H1 (cell line): ENCODE measurements at regions not wholly inside any gene's neighbourhood (a gene's known extent, or its start where the extent isn't known, plus 50 kb on each side); places are given as distances from the start of the nearest gene placed in this dataset.

ENCODE experiments used
- ASH2L ChIP-seq: fragments of 200-600, 300-600 bp; sonication (generic); IDR thresholded peaks from one replicate; pipeline ENCODE4 v1.7.1; 2017; ENCODE audit warnings: low read length
- CREB1 ChIP-seq: IDR thresholded peaks from 2 replicates; pipeline ENCODE4 v1.6.1; 2012; ENCODE audit warnings: inconsistent platforms
- CTCF ChIP-seq, 3 experiments: IDR thresholded peaks; 1 replicate in 2 of 3; 2 replicates in 1 of 3; pipeline versions ENCODE4 v1.5.1 to v1.6.1; 2011; ENCODE audit warnings: low read length in 3 of 3, mild to moderate bottlenecking in 3 of 3, inconsistent platforms in 2 of 3, low read depth in 1 of 3, moderate library complexity in 1 of 3; ENCODE audit not compliant: insufficient read depth in 1 of 3; ENCODE audit errors: control extremely low read depth in 1 of 3
- EZH2 ChIP-seq: fragments of 200-600 bp; sonication (generic); IDR thresholded peaks from 2 replicates; pipeline ENCODE4 v1.7.1; 2012; ENCODE audit warnings: low read depth, mild to moderate bottlenecking, moderate library complexity, low read length, inconsistent platforms; ENCODE audit not compliant: severe bottlenecking
- JUN ChIP-seq: IDR thresholded peaks from 2 replicates; pipeline ENCODE4 v1.6.1; 2011; ENCODE audit warnings: low read depth, mild to moderate bottlenecking, improper control_type of control experiment, low read length
- POLR2A ChIP-seq, 2 experiments: IDR thresholded peaks; 1 replicate in 1 of 2; 2 replicates in 1 of 2; pipeline ENCODE4 v1.6.1; 2011; ENCODE audit warnings: low read depth in 2 of 2, low read length in 2 of 2, mild to moderate bottlenecking in 2 of 2; ENCODE audit errors: control extremely low read depth in 1 of 2
- POLR2AphosphoS5 ChIP-seq: IDR thresholded peaks from 2 replicates; pipeline ENCODE4 v1.6.1; 2011; ENCODE audit warnings: low read depth, low read length
- RAD21 ChIP-seq, 2 experiments: IDR thresholded peaks in 1 of 2; conservative IDR thresholded peaks in 1 of 2; 2 replicates each; pipeline ENCODE4 v1.6.1; 2011; ENCODE audit warnings: low read depth in 2 of 2, low read length in 2 of 2, improper control_type of control experiment in 1 of 2, inconsistent platforms in 1 of 2, mild to moderate bottlenecking in 1 of 2, moderate library complexity in 1 of 2
- SP1 ChIP-seq: IDR thresholded peaks from 2 replicates; pipeline ENCODE4 v1.6.1; 2011; ENCODE audit warnings: low read depth, low read length
- SRF ChIP-seq: IDR thresholded peaks from 2 replicates; pipeline ENCODE4 v1.6.1; 2011; ENCODE audit warnings: mild to moderate bottlenecking, low read depth, low read length, moderate library complexity
- USF2 ChIP-seq: IDR thresholded peaks from 2 replicates; pipeline ENCODE4 v1.6.1; 2011; ENCODE audit warnings: low read length, improper control_type of control experiment
- YY1 ChIP-seq: IDR thresholded peaks from 2 replicates; pipeline ENCODE4 v1.6.1; 2011; ENCODE audit warnings: low read depth, mild to moderate bottlenecking, low read length
- ZNF274 ChIP-seq: IDR thresholded peaks from 2 replicates; pipeline ENCODE4 v1.7.0; 2012; ENCODE audit warnings: low read length, borderline replicate concordance; ENCODE audit errors: extremely low read depth

GRCh38 chr3:166685246-166685645 is 694.9 kb downstream of the ZBBX start:
- TF ChIP-seq CTCF (IDR thresholded peaks at IDR 0.05; ENCODE audit: control extremely low read depth in 1 of 3, insufficient read depth in 1 of 3, low read depth in 1 of 3, low read length in 3 of 3) (peak in 1 of 3 experiments; percentile 2; a peak in 1 of 4 replicates), ASH2L (no peak), ZNF274 (no peak), USF2 (no peak), POLR2AphosphoS5 (no peak), POLR2A (IDR thresholded peaks at IDR 0.05; ENCODE audit: control extremely low read depth in 1 of 2, low read depth in 2 of 2, low read length in 2 of 2) (no peak), YY1 (no peak), CREB1 (no peak), SP1 (no peak), RAD21 (IDR thresholded peaks at IDR 0.05 in 1 of 2, conservative IDR thresholded peaks at IDR 0.05 in 1 of 2; ENCODE audit: low read depth in 2 of 2, low read length in 2 of 2) (peak; percentile 32 to 47), SRF (no peak), EZH2 (no peak), JUN (no peak)
